ENCODE measurements at regions not wholly inside any gene's neighbourhood (a gene's known extent, or its start where the extent isn't known, plus 50 kb on each side); places are given as distances from the start of the nearest gene placed in this dataset.

DNA sequence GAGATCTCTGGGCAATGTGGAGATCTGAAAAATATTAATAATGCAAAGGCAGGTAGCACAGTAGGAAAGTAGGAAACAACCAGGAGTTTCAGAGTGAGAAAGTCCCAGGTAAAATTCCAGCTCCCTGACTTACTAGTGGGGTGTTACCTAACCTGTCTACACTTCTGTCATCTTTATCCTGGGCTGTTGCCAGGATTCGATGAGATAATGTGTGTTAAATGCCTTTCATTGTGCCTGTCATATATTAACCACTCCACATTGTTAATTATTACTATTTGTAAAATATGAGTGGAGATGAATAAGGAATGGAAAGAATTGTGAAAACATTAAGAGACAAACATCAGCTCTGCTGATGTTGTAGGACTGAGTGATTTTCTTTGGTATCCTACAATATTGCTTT, 50.0 kb upstream of the FRMD4A start:
- no peak overlapping the region for H3K56ac ChIP-seq (replicated peaks; ENCODE audit: insufficient read length, low read depth, low read length)
- H3K9ac ChIP-seq (replicated peaks in 1 of 4; ENCODE audit: extremely low read depth in 1 of 4, low read depth in 3 of 4, low read length in 3 of 4), result no peak overlapping the region
- H2BK5ac ChIP-seq (ENCODE audit: low read depth, low read length), result no peak overlapping the region
- FAIRE-seq (no peak), DNase-seq (ENCODE audit: low read depth in 1 of 2, low spot score in 2 of 2) (no peak)
- H2AK5ac ChIP-seq (ENCODE audit: low read depth, low read length), result no peak overlapping the region
- H2BK20ac ChIP-seq (ENCODE audit: low read length), result no peak overlapping the region
- no peak overlapping the region for H3K23ac ChIP-seq (ENCODE audit: insufficient read length)
- peaks cover 0 to 6% (median 2%) of the 10 kb centered on the region in 4 experiments; a peak in 3 of 7 replicates for H3K4me1 ChIP-seq (replicated peaks in 1 of 4; ENCODE audit: control insufficient read depth in 3 of 4, insufficient read depth in 4 of 4, low read length in 3 of 4)
- no peak overlapping the region for H3K18ac ChIP-seq (ENCODE audit: extremely low read depth, low read length)
- no peaks in the 10 kb centered on the region; the same call in 1 of the 2 replicates for H3K23me2 ChIP-seq (ENCODE audit: low read depth, low read length)
- no peaks in the 10 kb centered on the region for H3K79me1 ChIP-seq (ENCODE audit: low read depth, low read length)
- H3K79me2 ChIP-seq (ENCODE audit: control insufficient read depth in 1 of 2, insufficient read depth in 2 of 2, low read length in 2 of 2), result no peaks in the 10 kb centered on the region
- ChIA-PET POLR2A (ENCODE audit: partially characterized antibody) (no interaction called here), CTCF (ENCODE audit: partially characterized antibody) (interaction anchor here (1.0 to 3.1 kb wide), 4 partner anchors 15 to 194 kb away, joined by 3 to 14 read pairs (median 4); no protein-coding TSS in a partner anchor)
- no peaks in the 10 kb centered on the region for H3K36me3 ChIP-seq (ENCODE audit: control insufficient read depth in 2 of 4, insufficient read depth in 4 of 4, low read length in 3 of 4)
- no peak overlapping the region for H4K5ac ChIP-seq (ENCODE audit: insufficient read length, low read depth, low read length)
- no peak overlapping the region for H3K4me2 ChIP-seq (ENCODE audit: insufficient read depth in 1 of 2, low read depth in 2 of 2, low read length in 2 of 2)
- H3K14ac ChIP-seq (ENCODE audit: insufficient read length), result no peak overlapping the region
- H3K27ac ChIP-seq (ENCODE audit: low read depth, low read length), result no peak overlapping the region
- no peak overlapping the region for H2AFZ ChIP-seq (ENCODE audit: low read length)
- H2BK120ac ChIP-seq (replicated peaks; ENCODE audit: low read depth, low read length), result no peak overlapping the region
- H4K20me1 ChIP-seq (replicated peaks in 1 of 2; ENCODE audit: control insufficient read depth in 1 of 2, insufficient read depth in 2 of 2, low read length in 2 of 2), result no peaks in the 10 kb centered on the region
- no peak overlapping the region for H2BK15ac ChIP-seq (ENCODE audit: low read length)
- no peak overlapping the region for H4K91ac ChIP-seq (replicated peaks; ENCODE audit: insufficient read length, low read length)
- H2BK12ac ChIP-seq (ENCODE audit: low read depth, low read length), result no peak overlapping the region
- WGBS, 2 experiments (ENCODE audit: extremely low coverage in 1 of 2, insufficient coverage in 1 of 2, insufficient read length in 1 of 2, insufficient replicate concordance in 2 of 2, low coverage in 1 of 2, low lambda C conversion rate in 2 of 2, missing lambda C conversion rate in 1 of 2), result 88% methylated on average over 1 of the region's 1 CpG; no CpG with 5 or more reads in 1 of the 2 experiments
- no peak overlapping the region for H4K8ac ChIP-seq (ENCODE audit: extremely low read depth, insufficient read depth, low read length)
- H3K27me3 ChIP-seq (replicated peaks in 1 of 4; ENCODE audit: control insufficient read depth in 3 of 4, extremely low read depth in 1 of 4, insufficient read depth in 3 of 4, low read length in 3 of 4), result no peaks in the 10 kb centered on the region
- H3K4me3 ChIP-seq (ENCODE audit: extremely low read depth in 1 of 4, insufficient read depth in 2 of 4, low read depth in 3 of 4, low read length in 4 of 4), result no peak overlapping the region
- H3K9me3 ChIP-seq (ENCODE audit: insufficient read depth in 2 of 2, low read depth in 1 of 2, low read length in 1 of 2), result no peaks in the 10 kb centered on the region
- H3K4ac ChIP-seq (replicated peaks; ENCODE audit: insufficient read length, low read depth, low read length), result no peak overlapping the region
- TF ChIP-seq RXRA (IDR thresholded peaks at IDR 0.05; ENCODE audit: insufficient read depth, low read depth, low read length), result no peak

All from H1 (cell line).